GM12878 (cell line): ENCODE measurements at regions not wholly inside any gene's neighbourhood (a gene's known extent, or its start where the extent isn't known, plus 50 kb on each side); places are given as distances from the start of the nearest gene placed in this dataset.

Source experiments
- CEBPB ChIP-seq, 2 experiments: fragments of 150-350 bp in 1 of 2; IDR thresholded peaks; 2 replicates each; pipeline ENCODE4 v1.6.1; 2012 to 2014; ENCODE audit warnings: low read depth in 2 of 2, low read length in 2 of 2, borderline replicate concordance in 1 of 2, inconsistent platforms in 1 of 2
- CTCF ChIP-seq, 3 experiments: IDR thresholded peaks in 2 of 3; conservative IDR thresholded peaks in 1 of 3; 2 replicates each; pipeline ENCODE4 v1.5.1; 2011; ENCODE audit warnings: low read depth in 3 of 3, low read length in 3 of 3, mild to moderate bottlenecking in 3 of 3, control low read depth in 2 of 3, moderate library complexity in 2 of 3, inconsistent platforms in 1 of 3, mixed read lengths in 1 of 3; ENCODE audit not compliant: control insufficient read depth in 2 of 3, insufficient read depth in 1 of 3; ENCODE audit errors: extremely low read depth in 1 of 3
- ESRRA ChIP-seq: IDR thresholded peaks from 2 replicates; pipeline ENCODE4 v1.6.1; 2012; ENCODE audit warnings: mild to moderate bottlenecking, low read length, improper control_type of control experiment
- GABPA ChIP-seq: IDR thresholded peaks from 2 replicates; pipeline ENCODE4 v1.6.1; 2014; ENCODE audit warnings: antibody characterized with exemption, low read depth, mild to moderate bottlenecking, inconsistent platforms
- MAX ChIP-seq: IDR thresholded peaks from 2 replicates; pipeline ENCODE4 v1.6.1; 2012; ENCODE audit warnings: low read depth, low read length, improper control_type of control experiment
- NRF1 ChIP-seq: conservative IDR thresholded peaks from 2 replicates; pipeline ENCODE4 v1.6.1; 2011; ENCODE audit warnings: mild to moderate bottlenecking, low read depth, low read length, improper control_type of control experiment
- POLR2A ChIP-seq: IDR thresholded peaks from 2 replicates; pipeline ENCODE4 v1.6.1; 2011; ENCODE audit warnings: low read depth, mild to moderate bottlenecking, low read length
- POLR2AphosphoS5 ChIP-seq: IDR thresholded peaks from 2 replicates; pipeline ENCODE4 v1.6.1; 2011; ENCODE audit warnings: mild to moderate bottlenecking, low read length, inconsistent platforms
- PRDM15 ChIP-seq: fragments of 450-650 bp; formaldehyde crosslinking; IDR thresholded peaks from 2 replicates; pipeline ENCODE4 v1.4.0; 2020; ENCODE audit warnings: mild to moderate bottlenecking, moderate library complexity
- TAF1 ChIP-seq: IDR thresholded peaks from 2 replicates; pipeline ENCODE4 v1.6.1; 2011; ENCODE audit warnings: mild to moderate bottlenecking, low read depth, low read length, borderline replicate concordance
- USF1 ChIP-seq: IDR thresholded peaks from 2 replicates; pipeline ENCODE4 v1.6.1; 2011; ENCODE audit warnings: borderline replicate concordance, low read depth, mild to moderate bottlenecking, moderate library complexity, mixed read lengths, low read length; ENCODE audit not compliant: insufficient read depth; ENCODE audit errors: extremely low read length

- TF ChIP-seq NRF1 (no peak), POLR2A (no peak), ESRRA (no peak), USF1 (no peak), GABPA (no peak), CTCF (IDR thresholded peaks at IDR 0.05 in 2 of 3, conservative IDR thresholded peaks at IDR 0.05 in 1 of 3; ENCODE audit: control insufficient read depth in 2 of 3, extremely low read depth in 1 of 3, insufficient read depth in 1 of 3, low read depth in 3 of 3, low read length in 3 of 3) (no peak), PRDM15 (no peak), POLR2AphosphoS5 (no peak), CEBPB (IDR thresholded peaks at IDR 0.05; ENCODE audit: borderline replicate concordance in 1 of 2, low read depth in 2 of 2, low read length in 2 of 2) (no peak), TAF1 (no peak), MAX (no peak)
These were observed 381.1 kb upstream of the ST6GAL2 start for GRCh38 chr2:107267086-107267485.
